ENCODE measurements at regions not wholly inside any gene's neighbourhood (a gene's known extent, or its start where the extent isn't known, plus 50 kb on each side); places are given as distances from the start of the nearest gene placed in this dataset.

DNA sequence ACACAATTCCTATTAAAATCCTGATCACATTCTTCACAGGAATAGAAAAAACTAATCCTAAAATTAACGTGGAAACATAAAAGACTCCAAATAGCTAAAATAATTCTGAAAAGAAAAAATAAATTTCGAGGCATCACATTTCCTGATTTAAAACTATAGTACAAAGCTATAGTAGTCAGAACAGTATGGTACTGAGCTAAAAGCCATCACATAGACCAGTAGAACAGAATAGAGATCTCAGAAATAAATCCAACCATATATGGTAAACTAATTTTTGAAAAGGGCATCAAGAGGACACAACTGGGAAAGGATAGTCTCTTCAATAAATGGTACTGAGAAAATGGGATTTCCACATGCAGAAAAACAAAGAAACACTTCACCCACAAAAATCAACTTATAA, 125.2 kb upstream of the DAAM1 start:
- ChIA-PET CTCF (no interaction called here), POLR2A (no interaction called here)
- H3K27ac Mint-ChIP-seq: no peak overlapping the region
- H3K9me3 Mint-ChIP-seq: peaks cover 35% of the 10 kb centered on the region
- TF ChIP-seq GABPB1 (CRISPR knock-in tag; IDR thresholded peaks at IDR 0.05) (no peak), ZNF263 (CRISPR knock-in tag; IDR thresholded peaks at IDR 0.05; ENCODE audit: low read depth) (no peak), TCF7 (CRISPR knock-in tag; IDR thresholded peaks at IDR 0.05; ENCODE audit: low read depth) (no peak), HMGA2 (CRISPR knock-in tag; IDR thresholded peaks at IDR 0.05) (no peak), NR1H2 (CRISPR knock-in tag; IDR thresholded peaks at IDR 0.05) (no peak), NR3C1 (CRISPR knock-in tag; conservative IDR thresholded peaks at IDR 0.05; ENCODE audit: low read depth) (no peak), ZNF396 (CRISPR knock-in tag; IDR thresholded peaks at IDR 0.05; ENCODE audit: borderline replicate concordance) (no peak), FOXJ3 (CRISPR knock-in tag; IDR thresholded peaks at IDR 0.05; ENCODE audit: borderline replicate concordance) (no peak)
- TF ChIP-seq, protein P1, sequence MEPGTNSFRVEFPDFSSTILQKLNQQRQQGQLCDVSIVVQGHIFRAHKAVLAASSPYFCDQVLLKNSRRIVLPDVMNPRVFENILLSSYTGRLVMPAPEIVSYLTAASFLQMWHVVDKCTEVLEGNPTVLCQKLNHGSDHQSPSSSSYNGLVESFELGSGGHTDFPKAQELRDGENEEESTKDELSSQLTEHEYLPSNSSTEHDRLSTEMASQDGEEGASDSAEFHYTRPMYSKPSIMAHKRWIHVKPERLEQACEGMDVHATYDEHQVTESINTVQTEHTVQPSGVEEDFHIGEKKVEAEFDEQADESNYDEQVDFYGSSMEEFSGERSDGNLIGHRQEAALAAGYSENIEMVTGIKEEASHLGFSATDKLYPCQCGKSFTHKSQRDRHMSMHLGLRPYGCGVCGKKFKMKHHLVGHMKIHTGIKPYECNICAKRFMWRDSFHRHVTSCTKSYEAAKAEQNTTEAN (CRISPR knock-in tag; IDR thresholded peaks at IDR 0.05): no peak
- TF ChIP-seq, protein P2, sequence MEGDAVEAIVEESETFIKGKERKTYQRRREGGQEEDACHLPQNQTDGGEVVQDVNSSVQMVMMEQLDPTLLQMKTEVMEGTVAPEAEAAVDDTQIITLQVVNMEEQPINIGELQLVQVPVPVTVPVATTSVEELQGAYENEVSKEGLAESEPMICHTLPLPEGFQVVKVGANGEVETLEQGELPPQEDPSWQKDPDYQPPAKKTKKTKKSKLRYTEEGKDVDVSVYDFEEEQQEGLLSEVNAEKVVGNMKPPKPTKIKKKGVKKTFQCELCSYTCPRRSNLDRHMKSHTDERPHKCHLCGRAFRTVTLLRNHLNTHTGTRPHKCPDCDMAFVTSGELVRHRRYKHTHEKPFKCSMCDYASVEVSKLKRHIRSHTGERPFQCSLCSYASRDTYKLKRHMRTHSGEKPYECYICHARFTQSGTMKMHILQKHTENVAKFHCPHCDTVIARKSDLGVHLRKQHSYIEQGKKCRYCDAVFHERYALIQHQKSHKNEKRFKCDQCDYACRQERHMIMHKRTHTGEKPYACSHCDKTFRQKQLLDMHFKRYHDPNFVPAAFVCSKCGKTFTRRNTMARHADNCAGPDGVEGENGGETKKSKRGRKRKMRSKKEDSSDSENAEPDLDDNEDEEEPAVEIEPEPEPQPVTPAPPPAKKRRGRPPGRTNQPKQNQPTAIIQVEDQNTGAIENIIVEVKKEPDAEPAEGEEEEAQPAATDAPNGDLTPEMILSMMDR (IDR thresholded peaks at IDR 0.05): no peak
- TF ChIP-seq, protein P3, sequence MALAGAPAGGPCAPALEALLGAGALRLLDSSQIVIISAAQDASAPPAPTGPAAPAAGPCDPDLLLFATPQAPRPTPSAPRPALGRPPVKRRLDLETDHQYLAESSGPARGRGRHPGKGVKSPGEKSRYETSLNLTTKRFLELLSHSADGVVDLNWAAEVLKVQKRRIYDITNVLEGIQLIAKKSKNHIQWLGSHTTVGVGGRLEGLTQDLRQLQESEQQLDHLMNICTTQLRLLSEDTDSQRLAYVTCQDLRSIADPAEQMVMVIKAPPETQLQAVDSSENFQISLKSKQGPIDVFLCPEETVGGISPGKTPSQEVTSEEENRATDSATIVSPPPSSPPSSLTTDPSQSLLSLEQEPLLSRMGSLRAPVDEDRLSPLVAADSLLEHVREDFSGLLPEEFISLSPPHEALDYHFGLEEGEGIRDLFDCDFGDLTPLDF (CRISPR knock-in tag; IDR thresholded peaks at IDR 0.05): no peak
- TF ChIP-seq, protein P4, sequence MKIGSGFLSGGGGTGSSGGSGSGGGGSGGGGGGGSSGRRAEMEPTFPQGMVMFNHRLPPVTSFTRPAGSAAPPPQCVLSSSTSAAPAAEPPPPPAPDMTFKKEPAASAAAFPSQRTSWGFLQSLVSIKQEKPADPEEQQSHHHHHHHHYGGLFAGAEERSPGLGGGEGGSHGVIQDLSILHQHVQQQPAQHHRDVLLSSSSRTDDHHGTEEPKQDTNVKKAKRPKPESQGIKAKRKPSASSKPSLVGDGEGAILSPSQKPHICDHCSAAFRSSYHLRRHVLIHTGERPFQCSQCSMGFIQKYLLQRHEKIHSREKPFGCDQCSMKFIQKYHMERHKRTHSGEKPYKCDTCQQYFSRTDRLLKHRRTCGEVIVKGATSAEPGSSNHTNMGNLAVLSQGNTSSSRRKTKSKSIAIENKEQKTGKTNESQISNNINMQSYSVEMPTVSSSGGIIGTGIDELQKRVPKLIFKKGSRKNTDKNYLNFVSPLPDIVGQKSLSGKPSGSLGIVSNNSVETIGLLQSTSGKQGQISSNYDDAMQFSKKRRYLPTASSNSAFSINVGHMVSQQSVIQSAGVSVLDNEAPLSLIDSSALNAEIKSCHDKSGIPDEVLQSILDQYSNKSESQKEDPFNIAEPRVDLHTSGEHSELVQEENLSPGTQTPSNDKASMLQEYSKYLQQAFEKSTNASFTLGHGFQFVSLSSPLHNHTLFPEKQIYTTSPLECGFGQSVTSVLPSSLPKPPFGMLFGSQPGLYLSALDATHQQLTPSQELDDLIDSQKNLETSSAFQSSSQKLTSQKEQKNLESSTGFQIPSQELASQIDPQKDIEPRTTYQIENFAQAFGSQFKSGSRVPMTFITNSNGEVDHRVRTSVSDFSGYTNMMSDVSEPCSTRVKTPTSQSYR (CRISPR knock-in tag; IDR thresholded peaks at IDR 0.05): no peak
- DNase-seq (ENCODE audit: low spot score) (no peak), ATAC-seq (no peak)
- no peak overlapping the region for H3K4me3 Mint-ChIP-seq
- H3K27me3 Mint-ChIP-seq (ENCODE audit: low read depth): no peaks in the 10 kb centered on the region; the same call in 1 of the 2 replicates
- peaks cover 17% of the 10 kb centered on the region for H3K36me3 Mint-ChIP-seq
- no peaks in the 10 kb centered on the region for H3K4me1 Mint-ChIP-seq

DNA sequence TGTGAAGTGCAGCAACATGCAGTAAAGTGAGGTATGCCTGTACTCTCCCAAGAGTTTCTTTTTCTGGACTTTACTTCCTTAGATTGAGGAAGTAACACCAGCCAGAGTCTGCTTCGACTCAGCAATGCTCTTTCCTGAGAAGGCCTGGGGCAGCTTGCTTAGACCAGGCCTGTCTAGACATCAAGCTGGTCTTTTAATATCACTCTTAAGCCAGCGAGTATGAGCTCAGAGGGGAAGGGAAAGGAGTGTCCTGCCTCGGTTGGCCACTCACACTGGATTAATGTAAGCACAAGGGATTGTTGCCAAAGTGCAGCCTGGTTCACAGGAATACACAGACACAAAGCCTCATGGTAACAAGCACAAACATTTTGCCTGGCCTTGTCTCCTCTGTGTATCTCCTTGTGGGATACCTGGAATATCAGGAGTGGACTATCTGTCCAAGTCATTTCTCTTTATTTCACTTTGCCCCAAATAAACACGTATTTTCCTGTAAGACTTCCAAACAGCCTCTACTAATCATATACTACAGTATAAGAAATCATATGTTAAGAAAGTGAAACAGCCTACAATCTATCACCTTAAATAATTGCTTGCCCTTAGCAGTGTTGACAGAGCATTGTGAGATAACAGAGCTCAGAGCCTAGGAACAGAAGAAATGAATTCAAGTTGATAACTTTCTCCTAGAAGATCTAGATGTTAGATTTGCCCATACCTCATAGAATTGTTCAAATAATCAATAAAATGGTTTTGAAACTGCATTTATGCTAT, 121.2 kb upstream of the DAAM1 start:
- DNase-seq (ENCODE audit: low spot score): no peak
- Mint-ChIP-seq H3K27ac (no peak overlapping the region), H3K4me3 (no peak overlapping the region), H3K9me3 (peaks cover 11% of the 10 kb centered on the region), H3K27me3 (ENCODE audit: low read depth) (no peaks in the 10 kb centered on the region; the same call in 1 of the 2 replicates), H3K4me1 (no peaks in the 10 kb centered on the region), H3K36me3 (peaks cover 5% of the 10 kb centered on the region; the same call in 1 of the 2 replicates)
- ChIA-PET POLR2A (interaction anchor here (0.6 kb wide), 1 partner anchor 78 kb away, joined by 3 read pairs; no protein-coding TSS in a partner anchor), CTCF (no interaction called here)
- TF ChIP-seq, protein P5, sequence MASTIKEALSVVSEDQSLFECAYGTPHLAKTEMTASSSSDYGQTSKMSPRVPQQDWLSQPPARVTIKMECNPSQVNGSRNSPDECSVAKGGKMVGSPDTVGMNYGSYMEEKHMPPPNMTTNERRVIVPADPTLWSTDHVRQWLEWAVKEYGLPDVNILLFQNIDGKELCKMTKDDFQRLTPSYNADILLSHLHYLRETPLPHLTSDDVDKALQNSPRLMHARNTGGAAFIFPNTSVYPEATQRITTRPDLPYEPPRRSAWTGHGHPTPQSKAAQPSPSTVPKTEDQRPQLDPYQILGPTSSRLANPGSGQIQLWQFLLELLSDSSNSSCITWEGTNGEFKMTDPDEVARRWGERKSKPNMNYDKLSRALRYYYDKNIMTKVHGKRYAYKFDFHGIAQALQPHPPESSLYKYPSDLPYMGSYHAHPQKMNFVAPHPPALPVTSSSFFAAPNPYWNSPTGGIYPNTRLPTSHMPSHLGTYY (CRISPR knock-in tag; IDR thresholded peaks at IDR 0.05): no peak
- TF ChIP-seq SP1 (CRISPR knock-in tag; conservative IDR thresholded peaks at IDR 0.05) (no peak), SMAD4 (CRISPR knock-in tag; IDR thresholded peaks at IDR 0.05) (no peak), CBFB (CRISPR knock-in tag; IDR thresholded peaks at IDR 0.05; ENCODE audit: low read depth) (no peak), OVOL2 (CRISPR knock-in tag; IDR thresholded peaks at IDR 0.05; ENCODE audit: borderline replicate concordance) (no peak)
- TF ChIP-seq, protein P1 (CRISPR knock-in tag; IDR thresholded peaks at IDR 0.05): no peak
- TF ChIP-seq, protein P6, sequence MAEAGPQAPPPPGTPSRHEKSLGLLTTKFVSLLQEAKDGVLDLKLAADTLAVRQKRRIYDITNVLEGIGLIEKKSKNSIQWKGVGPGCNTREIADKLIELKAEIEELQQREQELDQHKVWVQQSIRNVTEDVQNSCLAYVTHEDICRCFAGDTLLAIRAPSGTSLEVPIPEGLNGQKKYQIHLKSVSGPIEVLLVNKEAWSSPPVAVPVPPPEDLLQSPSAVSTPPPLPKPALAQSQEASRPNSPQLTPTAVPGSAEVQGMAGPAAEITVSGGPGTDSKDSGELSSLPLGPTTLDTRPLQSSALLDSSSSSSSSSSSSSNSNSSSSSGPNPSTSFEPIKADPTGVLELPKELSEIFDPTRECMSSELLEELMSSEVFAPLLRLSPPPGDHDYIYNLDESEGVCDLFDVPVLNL (CRISPR knock-in tag; IDR thresholded peaks at IDR 0.05; ENCODE audit: borderline replicate concordance, low read depth): no peak
- TF ChIP-seq, protein P7, sequence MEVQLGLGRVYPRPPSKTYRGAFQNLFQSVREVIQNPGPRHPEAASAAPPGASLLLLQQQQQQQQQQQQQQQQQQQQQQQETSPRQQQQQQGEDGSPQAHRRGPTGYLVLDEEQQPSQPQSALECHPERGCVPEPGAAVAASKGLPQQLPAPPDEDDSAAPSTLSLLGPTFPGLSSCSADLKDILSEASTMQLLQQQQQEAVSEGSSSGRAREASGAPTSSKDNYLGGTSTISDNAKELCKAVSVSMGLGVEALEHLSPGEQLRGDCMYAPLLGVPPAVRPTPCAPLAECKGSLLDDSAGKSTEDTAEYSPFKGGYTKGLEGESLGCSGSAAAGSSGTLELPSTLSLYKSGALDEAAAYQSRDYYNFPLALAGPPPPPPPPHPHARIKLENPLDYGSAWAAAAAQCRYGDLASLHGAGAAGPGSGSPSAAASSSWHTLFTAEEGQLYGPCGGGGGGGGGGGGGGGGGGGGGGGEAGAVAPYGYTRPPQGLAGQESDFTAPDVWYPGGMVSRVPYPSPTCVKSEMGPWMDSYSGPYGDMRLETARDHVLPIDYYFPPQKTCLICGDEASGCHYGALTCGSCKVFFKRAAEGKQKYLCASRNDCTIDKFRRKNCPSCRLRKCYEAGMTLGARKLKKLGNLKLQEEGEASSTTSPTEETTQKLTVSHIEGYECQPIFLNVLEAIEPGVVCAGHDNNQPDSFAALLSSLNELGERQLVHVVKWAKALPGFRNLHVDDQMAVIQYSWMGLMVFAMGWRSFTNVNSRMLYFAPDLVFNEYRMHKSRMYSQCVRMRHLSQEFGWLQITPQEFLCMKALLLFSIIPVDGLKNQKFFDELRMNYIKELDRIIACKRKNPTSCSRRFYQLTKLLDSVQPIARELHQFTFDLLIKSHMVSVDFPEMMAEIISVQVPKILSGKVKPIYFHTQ (CRISPR knock-in tag; IDR thresholded peaks at IDR 0.05): no peak
- ATAC-seq: no peak
